22Rv1 (cell line): ENCODE measurements at regions not wholly inside any gene's neighbourhood (a gene's known extent, or its start where the extent isn't known, plus 50 kb on each side); places are given as distances from the start of the nearest gene placed in this dataset.

Experiments used
- CTCF ChIP-seq: fragments of 450-650 bp; IDR thresholded peaks from 2 replicates; pipeline ENCODE4 v1.5.1; 2017; ENCODE audit warnings: mild to moderate bottlenecking
- ZFX ChIP-seq: fragments of 450-650 bp; IDR thresholded peaks from 2 replicates; pipeline ENCODE4 v1.6.1; 2017; ENCODE audit warnings: antibody characterized with exemption, borderline replicate concordance

- TF ChIP-seq CTCF (no peak), ZFX (no peak)
Observed at GRCh38 chr20:6509374-6509773, 258.1 kb upstream of the BMP2 start.
